KMS-11 (cell line): ENCODE measurements at regions not wholly inside any gene's neighbourhood (a gene's known extent, or its start where the extent isn't known, plus 50 kb on each side); places are given as distances from the start of the nearest gene placed in this dataset.
A peak's percentile ranks its signal among the peaks of the same experiment; 100 is the strongest.
"Not testable (repeated sequence)": the region's sequence is repeated elsewhere in the genome, so short reads cannot be mapped to it uniquely, and the experiment has no call there.

Source experiments
- H2AFZ ChIP-seq: fragments of 200-600 bp; sonication (generic); 2 replicates; pipeline ENCODE4 v1.6.1; 2016; ENCODE audit warnings: antibody characterized with exemption, mixed run types, low read depth
- H3K27ac ChIP-seq: fragments of 200-600 bp; sonication (generic); 2 replicates; pipeline ENCODE4 v1.6.1; 2016; ENCODE audit warnings: mild to moderate bottlenecking, mixed run types
- H3K27me3 ChIP-seq: fragments of 200-600 bp; sonication (generic); 2 replicates; pipeline ENCODE4 v1.6.1; 2017; ENCODE audit warnings: mild to moderate bottlenecking, low read depth, mixed run types, moderate library complexity; ENCODE audit not compliant: insufficient read depth
- H3K36me3 ChIP-seq: fragments of 200-600 bp; sonication (generic); 2 replicates; pipeline ENCODE4 v1.6.1; 2017; ENCODE audit warnings: mild to moderate bottlenecking, mixed run types; ENCODE audit not compliant: insufficient read depth
- H3K4me1 ChIP-seq: fragments of 200-600 bp; sonication (generic); 2 replicates; pipeline ENCODE4 v1.6.1; 2016; ENCODE audit warnings: mild to moderate bottlenecking, low read depth, mixed run types; ENCODE audit not compliant: poor library complexity, severe bottlenecking
- H3K4me2 ChIP-seq: fragments of 200-600 bp; sonication (generic); 2 replicates; pipeline ENCODE4 v1.7.0; 2016; ENCODE audit warnings: mild to moderate bottlenecking, mixed run types
- H3K4me3 ChIP-seq: fragments of 200-600 bp; sonication (generic); IDR thresholded peaks from 2 replicates; pipeline ENCODE4 v1.6.1; 2017; ENCODE audit warnings: low read depth, low read length, mixed read lengths; ENCODE audit not compliant: insufficient read depth
- H3K79me2 ChIP-seq: fragments of 200-600 bp; sonication (generic); 2 replicates; pipeline ENCODE4 v1.6.1; 2016; ENCODE audit warnings: low read depth, mixed run types; ENCODE audit not compliant: insufficient read depth
- H3K9ac ChIP-seq: fragments of 200-600 bp; sonication (generic); 2 replicates; pipeline ENCODE4 v1.6.1; 2016; ENCODE audit warnings: mild to moderate bottlenecking, mixed run types
- H4K20me1 ChIP-seq: fragments of 200-600 bp; sonication (generic); 2 replicates; pipeline ENCODE4 v1.6.1; 2016; ENCODE audit warnings: mild to moderate bottlenecking, mixed run types; ENCODE audit not compliant: insufficient read depth
- TF ChIP-seq, protein P1 (sequence below): fragments of 200-600 bp; sonication (generic); conservative IDR thresholded peaks from 2 replicates; pipeline ENCODE4 v1.6.1; 2017; ENCODE audit warnings: low read depth, mild to moderate bottlenecking, antibody characterized with exemption, low read length, moderate library complexity, mixed read lengths

DNA sequence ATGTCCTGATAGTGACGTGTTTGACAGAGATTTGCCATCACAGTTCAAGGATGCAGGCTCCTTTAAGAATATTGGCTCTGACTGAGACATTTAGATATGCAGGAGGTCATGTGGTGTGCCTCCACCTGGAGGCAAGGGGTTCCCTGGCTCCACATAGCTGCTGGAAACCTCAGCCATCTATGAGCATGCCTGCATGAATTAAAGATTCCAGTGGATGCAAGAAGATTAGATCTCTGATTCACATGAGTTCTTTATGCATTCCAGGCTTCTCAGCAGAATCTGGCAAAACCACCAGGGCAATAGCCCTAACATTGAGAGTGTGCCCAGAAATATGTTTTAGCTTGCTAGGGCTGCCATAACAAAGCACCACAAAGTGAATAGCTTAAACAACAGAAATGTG lies 298.5 kb upstream of the AADAT start:
- Histone ChIP-seq H3K4me1 (no peaks in the 10 kb centered on the region), H3K4me2 (no peak overlapping the region), H3K9ac (no peak overlapping the region), H3K79me2 (no peaks in the 10 kb centered on the region), H2AFZ (no peak overlapping the region), H3K4me3 (no peak overlapping the region), H4K20me1 (no peaks in the 10 kb centered on the region), H3K27ac (no peak overlapping the region), H3K27me3 (no peaks in the 10 kb centered on the region), H3K36me3 (no peaks in the 10 kb centered on the region)
- TF ChIP-seq, protein P1, sequence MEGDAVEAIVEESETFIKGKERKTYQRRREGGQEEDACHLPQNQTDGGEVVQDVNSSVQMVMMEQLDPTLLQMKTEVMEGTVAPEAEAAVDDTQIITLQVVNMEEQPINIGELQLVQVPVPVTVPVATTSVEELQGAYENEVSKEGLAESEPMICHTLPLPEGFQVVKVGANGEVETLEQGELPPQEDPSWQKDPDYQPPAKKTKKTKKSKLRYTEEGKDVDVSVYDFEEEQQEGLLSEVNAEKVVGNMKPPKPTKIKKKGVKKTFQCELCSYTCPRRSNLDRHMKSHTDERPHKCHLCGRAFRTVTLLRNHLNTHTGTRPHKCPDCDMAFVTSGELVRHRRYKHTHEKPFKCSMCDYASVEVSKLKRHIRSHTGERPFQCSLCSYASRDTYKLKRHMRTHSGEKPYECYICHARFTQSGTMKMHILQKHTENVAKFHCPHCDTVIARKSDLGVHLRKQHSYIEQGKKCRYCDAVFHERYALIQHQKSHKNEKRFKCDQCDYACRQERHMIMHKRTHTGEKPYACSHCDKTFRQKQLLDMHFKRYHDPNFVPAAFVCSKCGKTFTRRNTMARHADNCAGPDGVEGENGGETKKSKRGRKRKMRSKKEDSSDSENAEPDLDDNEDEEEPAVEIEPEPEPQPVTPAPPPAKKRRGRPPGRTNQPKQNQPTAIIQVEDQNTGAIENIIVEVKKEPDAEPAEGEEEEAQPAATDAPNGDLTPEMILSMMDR = no peak

DNA sequence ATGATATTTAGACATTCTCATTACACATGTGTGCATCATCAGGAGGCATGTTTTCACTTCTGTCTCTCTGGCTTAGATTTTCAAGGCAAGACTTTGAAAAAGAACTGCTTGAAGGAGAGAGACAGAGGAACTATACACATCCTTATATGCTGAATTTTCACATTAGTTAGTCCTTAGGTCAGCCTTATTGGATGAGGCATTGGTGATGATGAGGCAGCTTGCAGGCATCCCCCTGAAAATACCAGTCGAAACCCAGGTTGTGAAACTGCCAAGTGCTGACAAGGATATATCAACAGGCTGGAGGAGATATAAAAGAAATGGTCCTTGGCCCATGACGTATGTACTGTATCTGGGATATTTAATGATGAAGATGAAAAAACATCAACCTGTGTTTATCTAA lies 297.2 kb upstream of the AADAT start:
- no peaks in the 10 kb centered on the region for H4K20me1 ChIP-seq
- no peak overlapping the region for H3K9ac ChIP-seq
- no peaks in the 10 kb centered on the region for H3K79me2 ChIP-seq
- no peak overlapping the region for H3K4me2 ChIP-seq
- TF ChIP-seq, protein P1 = no peak
- H3K27me3 ChIP-seq = no peaks in the 10 kb centered on the region
- H3K4me3 ChIP-seq = no peak overlapping the region
- no peak overlapping the region for H3K27ac ChIP-seq
- H3K36me3 ChIP-seq = no peaks in the 10 kb centered on the region
- H2AFZ ChIP-seq = no peak overlapping the region
- H3K4me1 ChIP-seq = no peaks in the 10 kb centered on the region

DNA sequence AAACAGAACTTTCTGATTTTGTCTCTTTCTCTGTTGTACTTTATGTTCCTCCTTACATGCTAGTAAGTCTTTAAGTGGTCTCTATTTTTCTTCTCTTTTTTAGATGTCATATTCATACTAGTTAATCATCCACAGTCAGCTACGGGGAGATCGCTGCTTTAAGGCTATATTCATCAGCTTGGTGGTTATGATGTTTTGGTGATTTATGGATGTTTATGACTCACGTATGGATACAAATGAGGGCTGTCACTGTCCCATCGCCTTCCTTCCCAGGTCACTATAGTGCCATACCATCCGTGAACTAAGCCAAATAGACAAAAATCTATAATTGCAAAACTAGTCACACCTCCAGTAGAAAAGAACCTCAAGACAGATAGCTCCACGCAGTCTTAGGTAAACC lies 296.8 kb upstream of the AADAT start:
- H3K27ac ChIP-seq = no peak overlapping the region
- no peaks in the 10 kb centered on the region for H4K20me1 ChIP-seq
- no peak overlapping the region for H3K9ac ChIP-seq
- H3K79me2 ChIP-seq = no peaks in the 10 kb centered on the region
- H3K27me3 ChIP-seq = no peaks in the 10 kb centered on the region
- H3K36me3 ChIP-seq = no peaks in the 10 kb centered on the region
- no peaks in the 10 kb centered on the region for H3K4me1 ChIP-seq
- no peak overlapping the region for H2AFZ ChIP-seq
- TF ChIP-seq, protein P1 = no peak
- H3K4me2 ChIP-seq = no peak overlapping the region
- no peak overlapping the region for H3K4me3 ChIP-seq

DNA sequence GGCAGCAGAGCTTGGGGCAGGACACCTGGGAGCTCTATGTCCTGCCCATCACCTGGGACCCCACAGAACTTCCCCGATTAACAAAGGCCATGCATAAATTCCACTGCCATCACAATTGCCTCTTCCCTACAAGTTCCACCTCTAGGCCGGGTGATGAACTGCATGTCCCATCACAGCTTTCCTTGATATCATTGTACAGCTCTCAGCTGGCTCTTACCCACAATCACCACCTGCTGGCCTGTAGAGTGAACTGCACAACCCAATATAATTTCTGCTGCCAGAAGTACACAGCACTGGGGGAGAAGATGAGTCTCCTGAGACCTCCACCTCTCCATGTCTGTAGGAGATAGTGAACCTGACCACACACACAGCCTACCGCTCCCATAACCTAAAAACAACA lies 285.0 kb upstream of the AADAT start:
- no peaks in the 10 kb centered on the region for H3K36me3 ChIP-seq
- no peaks in the 10 kb centered on the region for H3K27me3 ChIP-seq
- no peak overlapping the region for H3K9ac ChIP-seq
- H2AFZ ChIP-seq = no peak overlapping the region
- no peaks in the 10 kb centered on the region for H4K20me1 ChIP-seq
- H3K79me2 ChIP-seq = no peaks in the 10 kb centered on the region
- no peak overlapping the region for H3K4me2 ChIP-seq
- H3K4me1 ChIP-seq = no peaks in the 10 kb centered on the region
- H3K4me3 ChIP-seq = no peak overlapping the region
- TF ChIP-seq, protein P1 = peak; percentile 81
- H3K27ac ChIP-seq = no peak overlapping the region

DNA sequence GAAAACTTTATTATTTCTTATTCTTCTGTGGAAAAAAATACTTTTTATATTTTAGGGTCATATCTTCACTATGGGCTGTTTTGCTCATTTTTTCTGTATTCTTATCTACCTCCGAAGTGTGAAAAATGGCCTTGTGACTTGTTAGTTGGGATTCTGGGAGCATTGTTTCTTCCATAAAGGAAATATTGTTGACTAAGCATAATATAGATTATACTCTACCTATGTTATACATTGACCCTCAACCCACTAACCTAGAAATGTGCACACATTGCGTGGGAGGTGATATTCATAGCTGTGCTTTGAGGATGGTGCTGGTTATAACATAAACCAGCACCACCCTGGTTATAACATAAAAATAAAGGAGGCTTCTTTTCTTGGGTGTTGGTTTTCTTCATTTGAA lies 259.2 kb upstream of the AADAT start:
- H3K4me1 ChIP-seq = no peaks in the 10 kb centered on the region
- TF ChIP-seq, protein P1 = no peak
- no peaks in the 10 kb centered on the region for H3K79me2 ChIP-seq
- H3K9ac ChIP-seq = no peak overlapping the region
- no peaks in the 10 kb centered on the region for H3K36me3 ChIP-seq
- H3K27me3 ChIP-seq = no peaks in the 10 kb centered on the region
- H4K20me1 ChIP-seq = no peaks in the 10 kb centered on the region
- no peak overlapping the region for H3K4me2 ChIP-seq
- H3K27ac ChIP-seq = no peak overlapping the region
- no peak overlapping the region for H2AFZ ChIP-seq
- no peak overlapping the region for H3K4me3 ChIP-seq

DNA sequence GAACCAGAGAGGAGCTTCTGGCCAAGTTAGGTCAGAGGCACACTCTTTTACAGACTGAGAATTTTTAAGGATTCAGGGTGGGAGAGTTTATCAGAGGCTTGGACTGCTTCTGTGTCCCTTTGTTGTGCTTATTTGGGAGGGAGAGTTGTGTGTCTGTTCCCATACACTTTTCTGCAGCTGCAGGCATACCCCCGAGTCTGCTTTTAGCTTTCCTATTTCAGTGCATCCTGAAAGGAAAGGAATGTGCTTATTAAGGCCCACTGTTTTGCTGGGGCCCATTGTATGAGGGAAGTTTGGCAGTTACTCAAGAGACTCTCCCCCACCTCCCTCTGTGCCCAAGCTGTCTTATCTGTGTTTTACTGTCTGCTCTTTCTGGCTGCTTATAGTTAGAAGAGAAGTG lies 257.4 kb upstream of the AADAT start:
- not testable (repeated sequence) for H3K9ac ChIP-seq, H3K36me3 ChIP-seq, H3K4me3 ChIP-seq, H3K27me3 ChIP-seq, H3K79me2 ChIP-seq, H3K4me1 ChIP-seq, H3K27ac ChIP-seq, H4K20me1 ChIP-seq, H2AFZ ChIP-seq, H3K4me2 ChIP-seq
